ENCODE measurements at regions not wholly inside any gene's neighbourhood (a gene's known extent, or its start where the extent isn't known, plus 50 kb on each side); places are given as distances from the start of the nearest gene placed in this dataset.

DNA sequence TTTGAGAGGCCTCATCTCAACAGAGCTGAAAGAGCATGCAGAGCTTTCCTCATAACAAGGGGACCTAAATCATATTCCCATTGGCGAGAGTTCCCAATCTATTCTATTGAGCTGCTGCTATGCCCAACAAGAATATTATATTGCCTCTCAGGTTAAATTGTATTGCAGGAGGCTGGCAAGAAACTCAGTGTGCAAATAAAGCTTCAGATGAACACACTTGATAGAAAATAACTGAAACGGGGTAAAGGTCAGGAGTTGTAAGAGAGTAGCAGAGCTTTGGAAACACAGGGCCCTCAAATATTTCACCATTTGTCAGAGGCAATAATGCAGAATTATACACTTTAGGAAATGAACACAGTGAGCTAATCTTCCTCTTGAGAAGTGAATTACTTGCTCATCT is 364.3 kb upstream of the SPTLC3 start:
- DNase-seq (ENCODE audit: low spot score), result no peak
- Histone ChIP-seq H3K36me3 (no peaks in the 10 kb centered on the region), H3K9me3 (no peaks in the 10 kb centered on the region), H3K4me1 (replicated peaks) (no peaks in the 10 kb centered on the region), H3K4me3 (no peak overlapping the region), H3K27me3 (replicated peaks; ENCODE audit: insufficient read depth) (no peaks in the 10 kb centered on the region), H3K27ac (no peak overlapping the region)
- 56% methylated on average over 2 of the region's 2 CpGs for WGBS
- TF ChIP-seq POLR2AphosphoS5 (IDR thresholded peaks at IDR 0.05) (no peak), POLR2A (IDR thresholded peaks at IDR 0.05) (no peak)
- TF ChIP-seq, protein P1, sequence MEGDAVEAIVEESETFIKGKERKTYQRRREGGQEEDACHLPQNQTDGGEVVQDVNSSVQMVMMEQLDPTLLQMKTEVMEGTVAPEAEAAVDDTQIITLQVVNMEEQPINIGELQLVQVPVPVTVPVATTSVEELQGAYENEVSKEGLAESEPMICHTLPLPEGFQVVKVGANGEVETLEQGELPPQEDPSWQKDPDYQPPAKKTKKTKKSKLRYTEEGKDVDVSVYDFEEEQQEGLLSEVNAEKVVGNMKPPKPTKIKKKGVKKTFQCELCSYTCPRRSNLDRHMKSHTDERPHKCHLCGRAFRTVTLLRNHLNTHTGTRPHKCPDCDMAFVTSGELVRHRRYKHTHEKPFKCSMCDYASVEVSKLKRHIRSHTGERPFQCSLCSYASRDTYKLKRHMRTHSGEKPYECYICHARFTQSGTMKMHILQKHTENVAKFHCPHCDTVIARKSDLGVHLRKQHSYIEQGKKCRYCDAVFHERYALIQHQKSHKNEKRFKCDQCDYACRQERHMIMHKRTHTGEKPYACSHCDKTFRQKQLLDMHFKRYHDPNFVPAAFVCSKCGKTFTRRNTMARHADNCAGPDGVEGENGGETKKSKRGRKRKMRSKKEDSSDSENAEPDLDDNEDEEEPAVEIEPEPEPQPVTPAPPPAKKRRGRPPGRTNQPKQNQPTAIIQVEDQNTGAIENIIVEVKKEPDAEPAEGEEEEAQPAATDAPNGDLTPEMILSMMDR (IDR thresholded peaks at IDR 0.05), result no peak
- intact Hi-C loops (cut with DNase I), result no loop called here

DNA sequence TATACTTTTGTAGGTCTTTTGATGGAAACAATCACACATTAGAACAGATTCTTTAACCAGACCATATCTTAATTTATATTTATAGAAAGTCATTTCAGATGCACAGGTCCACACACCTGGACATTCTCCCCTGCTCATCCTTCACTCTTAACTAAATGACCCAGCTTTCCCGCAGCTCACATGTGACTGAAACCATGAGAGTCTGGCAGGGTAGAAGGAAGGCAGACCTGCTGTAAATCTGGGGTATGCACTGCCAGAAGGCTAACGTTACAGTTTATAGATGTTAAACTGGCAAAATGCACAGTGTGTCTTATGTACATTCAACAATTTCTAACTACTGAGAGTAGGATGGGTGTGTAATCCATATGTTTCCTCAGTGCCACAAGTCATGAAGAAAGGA is 359.5 kb upstream of the SPTLC3 start:
- no peak overlapping the region for H3K4me3 ChIP-seq
- intact Hi-C loops (cut with DNase I), result no loop called here
- H3K9me3 ChIP-seq, result no peaks in the 10 kb centered on the region
- TF ChIP-seq, protein P1 (IDR thresholded peaks at IDR 0.05), result no peak
- TF ChIP-seq POLR2AphosphoS5 (IDR thresholded peaks at IDR 0.05) (no peak), POLR2A (IDR thresholded peaks at IDR 0.05) (no peak)
- H3K27ac ChIP-seq, result no peak overlapping the region
- 54% methylated on average over 2 of the region's 2 CpGs for WGBS
- DNase-seq (ENCODE audit: low spot score), result no peak
- no peaks in the 10 kb centered on the region for H3K27me3 ChIP-seq (replicated peaks; ENCODE audit: insufficient read depth)
- no peaks in the 10 kb centered on the region for H3K36me3 ChIP-seq
- H3K4me1 ChIP-seq (replicated peaks), result no peaks in the 10 kb centered on the region

DNA sequence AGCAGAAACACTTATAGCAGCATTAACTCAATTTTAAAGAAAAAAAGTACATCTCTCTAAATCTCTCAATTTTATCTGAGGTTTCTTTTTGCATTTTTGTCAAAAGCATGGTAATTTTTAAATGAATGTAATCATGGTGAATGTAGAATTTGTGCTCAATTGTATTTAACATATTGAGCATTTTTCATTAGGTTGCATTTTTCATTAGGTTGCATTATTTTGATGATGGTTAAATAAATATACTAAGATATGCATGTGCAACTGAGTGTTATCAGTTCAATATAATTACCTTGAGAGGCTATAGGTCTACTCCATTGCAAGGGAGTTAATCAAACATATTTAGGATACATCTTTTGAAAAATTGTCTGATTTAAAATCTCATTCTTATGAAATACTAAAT is 355.1 kb upstream of the SPTLC3 start:
- Histone ChIP-seq H3K4me3 (no peak overlapping the region), H3K27ac (no peak overlapping the region), H3K9me3 (no peaks in the 10 kb centered on the region), H3K4me1 (replicated peaks) (no peaks in the 10 kb centered on the region), H3K36me3 (no peaks in the 10 kb centered on the region), H3K27me3 (replicated peaks; ENCODE audit: insufficient read depth) (no peaks in the 10 kb centered on the region)
- no peak for DNase-seq (ENCODE audit: low spot score)
- intact Hi-C loops (cut with DNase I), result no loop called here
- TF ChIP-seq, protein P1 (IDR thresholded peaks at IDR 0.05), result no peak
- no peak for TF ChIP-seq POLR2AphosphoS5 (IDR thresholded peaks at IDR 0.05)

DNA sequence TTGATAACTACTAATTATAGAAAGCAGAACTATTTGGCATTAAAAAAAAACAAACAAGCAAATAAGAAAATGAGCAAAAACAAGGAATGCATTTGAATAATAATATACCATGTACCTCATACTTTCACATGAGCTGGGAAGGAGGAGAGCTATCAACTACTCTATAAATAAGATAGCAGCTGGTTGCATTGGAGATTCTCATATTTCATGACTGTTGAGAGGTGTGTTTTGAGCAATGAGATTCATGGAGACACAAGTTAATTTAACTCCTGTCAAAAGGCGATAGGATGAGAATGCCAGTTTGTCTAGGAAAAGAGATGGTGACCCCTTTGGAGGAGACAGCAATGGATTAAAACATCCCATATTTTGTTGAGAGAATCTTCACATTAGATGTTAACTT is 348.8 kb upstream of the SPTLC3 start:
- no peaks in the 10 kb centered on the region for H3K27me3 ChIP-seq (replicated peaks; ENCODE audit: insufficient read depth)
- no peaks in the 10 kb centered on the region for H3K36me3 ChIP-seq
- 94% methylated on average over 1 of the region's 1 CpG for WGBS
- no peak overlapping the region for H3K27ac ChIP-seq
- no peaks in the 10 kb centered on the region for H3K4me1 ChIP-seq (replicated peaks)
- H3K9me3 ChIP-seq, result no peaks in the 10 kb centered on the region
- intact Hi-C loops (cut with DNase I), result no loop called here
- TF ChIP-seq, protein P1 (IDR thresholded peaks at IDR 0.05), result no peak
- TF ChIP-seq POLR2AphosphoS5 (IDR thresholded peaks at IDR 0.05), result no peak
- no peak for TF ChIP-seq POLR2A (IDR thresholded peaks at IDR 0.05)
- DNase-seq (ENCODE audit: low spot score), result no peak
- no peak overlapping the region for H3K4me3 ChIP-seq

DNA sequence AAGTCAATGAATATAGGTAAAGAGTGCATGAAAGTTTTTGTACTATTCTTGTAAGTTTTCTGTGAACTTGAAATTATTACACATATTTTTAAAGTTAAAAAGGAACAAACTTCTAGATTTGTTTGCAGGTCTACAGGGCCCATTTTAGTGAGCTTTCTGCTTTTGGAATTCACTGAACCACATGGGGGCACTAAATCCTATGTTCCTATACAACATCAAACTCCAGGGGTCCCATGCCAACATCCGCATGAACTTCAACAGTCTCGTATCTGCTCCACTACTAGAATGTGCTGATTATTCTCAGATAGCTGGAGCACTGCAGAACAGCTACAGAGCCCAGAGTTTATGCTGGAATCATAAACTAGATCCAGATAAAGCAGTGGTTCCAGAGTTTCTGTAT is 347.9 kb upstream of the SPTLC3 start:
- H3K4me1 ChIP-seq (replicated peaks), result no peaks in the 10 kb centered on the region
- H3K9me3 ChIP-seq, result no peaks in the 10 kb centered on the region
- no peak overlapping the region for H3K27ac ChIP-seq
- H3K27me3 ChIP-seq (replicated peaks; ENCODE audit: insufficient read depth), result no peaks in the 10 kb centered on the region
- TF ChIP-seq, protein P1 (IDR thresholded peaks at IDR 0.05), result no peak
- TF ChIP-seq POLR2A (IDR thresholded peaks at IDR 0.05), result no peak
- no peak for TF ChIP-seq POLR2AphosphoS5 (IDR thresholded peaks at IDR 0.05)
- intact Hi-C loops (cut with DNase I), result no loop called here
- WGBS, result 51% methylated on average over 2 of the region's 2 CpGs
- no peak for DNase-seq (ENCODE audit: low spot score)
- no peaks in the 10 kb centered on the region for H3K36me3 ChIP-seq
- no peak overlapping the region for H3K4me3 ChIP-seq
